GM18907 (cell line): ENCODE measurements at regions not wholly inside any gene's neighbourhood (a gene's known extent, or its start where the extent isn't known, plus 50 kb on each side); places are given as distances from the start of the nearest gene placed in this dataset.

Source experiments
- ATAC-seq: cut with Tn5 transposase; IDR thresholded peaks from one replicate; pipeline ENCODE4 v1.9.1; 2021; ENCODE audit warnings: mild to moderate bottlenecking, moderate library complexity; ENCODE audit not compliant: unreplicated experiment

DNA sequence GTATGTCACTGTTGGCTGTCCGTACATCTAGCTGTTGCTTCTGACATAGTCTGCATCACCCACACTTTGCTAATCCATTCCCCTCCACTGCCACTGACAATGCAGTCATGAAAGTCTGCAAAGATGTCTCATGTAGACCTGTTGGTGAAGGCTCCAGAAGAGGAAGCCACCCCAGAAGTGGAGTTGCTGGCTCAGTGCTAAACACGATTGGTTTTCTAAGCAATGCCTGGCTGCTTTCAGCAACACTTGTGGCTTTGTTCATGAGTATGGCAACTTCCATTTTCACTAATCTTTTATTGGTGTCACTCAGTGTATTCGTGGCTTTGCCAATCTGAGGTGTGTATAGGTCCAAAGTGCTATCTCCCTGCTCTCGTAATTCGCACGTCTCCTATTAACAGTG lies 288.1 kb downstream of the GADD45G start:
- ATAC-seq, result no peak

DNA sequence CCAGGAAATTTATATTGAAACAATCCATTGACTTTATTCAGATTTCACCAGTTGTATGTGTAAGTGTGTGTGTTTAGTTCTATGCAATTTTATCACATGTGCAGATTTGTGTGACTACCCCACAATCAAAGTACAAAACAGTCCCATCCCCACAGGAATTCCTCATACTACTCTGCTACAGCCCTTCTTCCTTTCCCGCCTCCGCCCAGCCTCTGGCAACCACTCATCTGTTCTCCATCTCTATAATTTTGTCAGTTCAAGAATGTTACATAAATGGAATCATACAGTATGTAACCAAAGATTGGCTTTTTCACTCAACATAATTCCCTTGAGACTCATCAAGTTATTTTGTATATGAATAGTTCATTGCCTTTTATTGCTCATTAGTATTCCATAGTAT lies 289.1 kb downstream of the GADD45G start:
- no peak for ATAC-seq

DNA sequence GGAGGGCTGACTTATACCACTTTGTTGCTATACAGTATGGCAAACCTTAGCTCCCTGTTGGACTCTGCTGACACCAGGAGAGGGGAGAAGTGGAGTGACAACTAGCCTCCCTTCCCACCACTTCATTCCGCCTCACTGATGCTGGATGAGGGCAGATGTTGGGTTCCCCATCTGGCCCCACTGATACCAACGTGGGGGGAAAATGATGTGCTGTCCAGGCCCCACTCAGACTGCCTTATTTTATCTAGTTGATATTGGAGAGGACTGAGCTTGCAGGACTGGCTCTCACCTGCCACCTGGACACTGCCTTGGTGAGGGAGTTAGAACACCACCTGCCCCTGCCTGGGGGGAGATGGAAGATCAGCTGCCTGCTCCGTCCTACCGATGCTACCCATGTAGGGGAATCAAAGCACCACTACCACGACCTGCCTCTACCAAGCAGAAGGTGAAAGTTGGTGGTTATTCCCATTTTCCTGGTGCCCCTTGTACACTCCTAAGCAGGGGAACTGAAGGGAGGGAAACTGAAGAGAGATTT lies 292.1 kb downstream of the GADD45G start:
- no peak for ATAC-seq

DNA sequence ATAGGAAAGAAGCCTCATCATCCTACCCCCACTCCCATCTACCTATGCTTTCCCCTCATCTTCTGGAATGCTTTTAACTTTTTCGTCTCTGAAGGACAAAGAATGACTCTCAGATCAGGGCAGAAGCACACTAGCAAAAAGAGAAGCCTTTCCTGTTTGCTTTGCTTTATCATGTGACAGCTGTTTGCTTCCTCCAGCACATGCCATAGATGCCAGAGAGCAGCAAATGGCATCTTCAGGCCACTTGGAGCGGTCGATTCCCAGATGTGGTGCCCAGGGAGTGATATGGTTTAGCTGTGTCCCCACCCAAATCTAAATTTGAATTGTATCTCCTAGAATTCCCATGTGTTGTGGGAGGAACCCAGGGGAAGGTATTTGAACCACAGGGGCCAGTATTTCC lies 294.8 kb downstream of the GADD45G start:
- ATAC-seq, result no peak

DNA sequence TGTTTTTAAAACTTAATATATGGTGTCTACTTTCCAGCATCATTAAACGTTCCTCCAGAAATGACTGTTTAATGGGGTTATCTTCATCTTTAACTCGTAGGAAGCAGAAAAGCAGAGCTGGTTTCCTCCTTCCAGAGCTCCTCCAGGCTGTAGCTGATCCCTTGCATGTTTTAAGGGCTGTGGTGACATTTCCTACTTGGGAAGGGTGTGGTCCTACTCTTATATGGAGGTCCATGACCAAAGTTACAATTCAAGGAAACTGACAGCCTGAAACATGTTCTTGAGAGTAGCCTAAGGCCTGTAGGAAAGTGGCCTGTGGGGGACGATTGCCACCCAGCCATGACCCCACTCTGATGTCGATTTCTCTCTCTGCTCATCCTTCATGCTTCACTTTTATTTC lies 297.1 kb downstream of the GADD45G start:
- no peak for ATAC-seq

DNA sequence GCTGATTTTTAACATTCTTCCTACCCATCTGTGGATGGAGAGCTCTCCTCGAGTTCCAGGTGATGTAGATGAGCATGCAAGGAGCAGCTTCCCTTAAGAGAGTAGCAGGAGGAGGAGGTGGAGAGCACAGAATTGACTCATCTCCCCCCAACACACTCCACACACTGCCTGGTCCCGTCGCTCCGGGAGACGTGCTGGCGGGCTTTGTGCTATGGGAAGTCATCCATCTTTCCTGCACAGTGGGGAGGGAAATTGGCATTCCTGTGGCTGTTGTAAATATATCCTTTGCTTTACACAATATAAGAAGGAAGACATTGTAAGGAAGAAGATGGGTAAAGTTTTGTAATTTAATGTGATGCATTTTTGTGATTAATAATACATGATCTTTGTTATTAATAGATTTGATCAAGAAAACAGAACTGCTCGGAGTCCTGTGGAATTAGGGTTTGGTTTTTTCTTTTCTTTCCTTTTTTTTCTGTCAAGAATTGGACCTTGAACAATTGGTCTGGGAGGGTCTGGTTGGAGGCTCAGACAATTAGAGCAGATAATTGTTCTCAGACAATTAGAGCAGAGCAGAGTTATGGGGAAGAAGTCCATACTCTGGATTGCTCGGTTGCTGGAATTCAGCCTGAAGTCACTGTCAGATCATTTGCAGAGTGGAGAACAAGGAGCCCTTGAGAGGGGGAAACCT lies 297.8 kb downstream of the GADD45G start:
- ATAC-seq, result no peak

DNA sequence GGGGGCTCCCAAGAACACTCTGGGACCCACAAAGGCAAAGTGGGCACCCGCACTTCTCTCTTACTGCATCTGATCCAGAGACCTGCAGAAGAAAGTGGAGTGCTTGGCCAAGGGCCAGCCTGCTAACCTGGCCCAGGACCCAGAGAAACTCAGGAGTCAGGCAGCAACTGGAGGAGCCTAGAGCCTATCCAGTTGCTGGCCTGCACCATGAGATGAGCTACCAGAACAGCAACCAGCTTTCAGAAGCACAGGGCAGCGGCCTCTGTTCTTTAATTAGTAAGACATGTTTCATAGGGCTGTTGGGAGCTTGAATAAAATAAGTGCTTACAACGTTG lies 298.3 kb downstream of the GADD45G start:
- no peak for ATAC-seq

DNA sequence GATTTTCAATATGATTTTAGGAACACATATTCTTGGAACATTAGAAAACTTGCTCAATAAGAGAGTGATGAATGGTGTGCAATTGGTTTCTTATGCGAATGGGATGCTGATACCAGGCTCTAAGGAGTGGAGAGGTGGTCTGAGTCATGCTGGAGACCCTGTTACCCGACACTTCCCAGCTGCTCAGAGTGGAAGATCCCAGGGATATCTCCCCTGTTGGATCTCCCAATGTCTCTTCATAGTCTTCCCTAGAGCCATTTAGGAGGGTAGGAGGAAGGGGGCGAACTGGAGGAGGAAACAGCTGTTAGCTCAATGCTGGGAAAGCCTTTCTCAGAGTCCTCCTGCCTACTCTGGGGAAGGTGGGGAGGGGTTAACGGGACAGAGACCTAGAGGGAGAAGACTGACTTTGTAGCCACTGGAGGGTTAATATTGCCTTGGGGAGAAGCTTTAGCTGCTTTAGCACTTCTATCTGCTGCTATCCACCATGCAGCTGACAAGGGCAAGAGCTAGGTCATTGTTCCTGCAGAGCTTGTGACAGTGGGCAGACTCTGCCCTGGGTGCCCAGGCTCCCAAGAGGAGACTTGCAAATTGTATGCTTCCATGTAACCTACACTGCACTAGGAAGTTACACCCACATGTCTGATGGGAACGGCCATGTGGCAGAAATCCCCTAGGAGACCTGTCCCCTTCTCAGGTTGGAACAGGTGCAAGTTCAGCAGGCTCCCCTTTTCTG lies 301.0 kb downstream of the GADD45G start:
- no peak for ATAC-seq

DNA sequence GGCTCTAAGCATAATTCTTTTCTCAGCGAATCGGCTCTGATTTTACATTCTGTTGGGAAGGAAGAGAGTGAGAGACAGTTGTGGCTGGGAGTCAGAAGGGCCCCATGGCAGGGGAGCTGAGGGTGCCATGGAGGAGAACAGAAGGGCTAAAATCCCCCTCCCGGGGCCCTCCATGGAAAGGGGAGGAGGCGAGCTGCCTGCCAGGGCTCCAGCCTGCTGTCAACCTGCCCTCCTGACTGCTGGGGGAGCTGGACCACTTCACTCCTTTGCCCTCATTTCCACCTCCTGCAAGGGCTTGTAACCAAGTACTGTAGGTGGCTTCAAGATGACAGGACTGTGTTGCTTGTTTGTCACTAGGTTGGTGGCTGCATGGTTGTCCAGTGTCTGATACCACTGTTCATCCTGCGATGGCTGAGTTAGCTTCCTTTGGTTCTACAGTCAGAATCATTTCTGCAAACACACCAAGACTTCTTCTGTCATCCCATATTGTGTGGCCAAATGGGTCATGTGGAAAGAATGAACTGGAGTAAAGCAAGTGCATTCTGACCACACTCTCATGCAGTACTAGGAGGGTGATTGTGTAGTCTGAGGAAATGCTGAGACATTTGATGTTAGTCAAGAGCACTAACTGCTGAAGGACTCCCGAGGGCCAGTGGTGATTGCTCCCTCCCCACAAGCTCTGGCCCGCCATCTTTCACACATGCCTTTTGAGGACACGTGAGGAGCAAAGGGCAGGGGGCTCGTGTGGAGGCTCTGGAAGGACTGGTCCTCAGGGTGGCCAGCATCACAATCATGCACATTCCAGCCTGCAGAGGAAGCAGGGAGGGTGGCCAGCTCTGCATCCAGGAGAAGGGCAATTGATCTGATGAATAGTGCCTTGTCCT lies 307.2 kb downstream of the GADD45G start:
- ATAC-seq, result no peak

DNA sequence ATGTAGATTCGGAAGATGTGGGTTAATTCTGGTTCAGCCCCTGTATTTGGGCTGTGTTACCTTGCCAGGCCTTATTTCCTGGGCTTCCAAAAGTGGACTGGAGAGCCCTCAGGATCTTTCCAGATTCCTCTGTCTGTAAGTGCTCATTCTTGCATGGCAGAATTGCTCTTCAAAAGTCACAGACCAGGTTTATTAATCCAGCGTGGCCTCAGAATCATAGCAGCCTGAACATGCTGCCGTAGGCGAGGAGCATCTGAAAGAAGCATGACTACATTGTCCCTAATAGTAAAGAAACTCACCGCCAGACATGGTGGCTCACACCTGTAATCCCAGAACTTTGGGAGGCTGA lies 307.8 kb downstream of the GADD45G start:
- no peak for ATAC-seq

DNA sequence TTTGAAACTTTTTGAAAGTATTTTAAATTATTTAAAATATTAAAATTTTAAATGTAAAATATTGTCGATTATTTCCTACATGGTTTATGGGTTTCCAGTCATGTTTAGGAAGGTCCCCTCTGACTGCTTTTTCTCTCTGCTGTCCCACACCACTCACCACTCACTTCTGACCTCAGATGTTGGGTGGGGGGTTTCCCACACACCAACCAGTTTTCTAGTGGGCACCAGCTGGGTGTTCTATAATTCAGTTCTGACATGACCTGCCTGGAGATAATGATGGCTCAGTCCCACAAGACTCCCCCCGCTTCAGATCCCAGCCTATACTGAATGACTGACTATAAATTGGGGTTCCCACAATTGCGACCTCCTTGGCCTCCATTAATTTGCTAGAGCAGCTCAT lies 310.4 kb downstream of the GADD45G start:
- no peak for ATAC-seq

DNA sequence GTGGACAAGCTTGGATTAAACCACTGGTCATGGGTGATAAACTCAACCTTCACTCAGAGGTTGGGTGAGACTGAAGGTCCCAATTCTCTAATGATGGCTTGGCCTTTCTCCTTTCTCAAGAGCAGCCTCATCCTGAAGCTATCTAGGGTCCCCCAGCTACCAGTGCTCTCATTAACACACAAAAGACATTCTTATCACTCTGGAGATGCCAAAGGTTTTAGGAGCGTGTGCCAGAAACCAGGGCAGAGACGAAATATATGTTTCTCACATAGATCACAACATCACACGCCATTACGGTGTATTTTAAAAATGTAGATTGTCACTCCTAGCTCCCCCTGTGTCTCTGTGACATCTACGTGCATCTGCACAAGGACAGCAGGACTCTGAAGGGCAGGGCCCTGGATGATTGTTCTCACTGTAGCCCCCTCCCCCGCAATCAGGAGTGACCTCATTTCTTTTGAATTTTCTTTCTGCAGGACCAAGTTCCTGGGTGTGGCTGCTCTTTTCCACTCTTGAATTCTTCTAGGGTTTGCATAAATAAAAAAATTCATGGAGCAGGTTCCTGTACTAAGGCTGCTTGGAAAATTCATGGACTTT lies 311.3 kb downstream of the GADD45G start:
- ATAC-seq, result no peak

DNA sequence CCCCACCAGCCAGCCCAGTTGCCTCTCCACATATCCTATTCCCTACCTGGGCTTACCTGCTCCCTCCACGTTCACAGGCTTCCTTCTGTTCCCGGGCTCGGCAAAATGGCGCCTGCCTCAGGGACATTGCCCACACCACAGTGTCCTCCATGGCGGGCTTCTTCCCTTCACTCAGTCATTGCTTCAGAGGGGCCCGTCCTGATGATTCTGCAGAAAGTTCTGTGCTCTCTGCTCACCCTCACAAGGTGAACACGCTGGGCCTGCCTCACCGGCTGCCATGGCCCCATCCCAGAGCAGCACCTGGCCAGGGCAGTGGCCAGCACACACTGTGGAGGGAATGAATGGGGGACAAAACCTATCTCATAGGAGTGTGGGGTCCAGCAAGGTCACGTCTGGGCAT lies 313.0 kb downstream of the GADD45G start:
- ATAC-seq, result no peak

DNA sequence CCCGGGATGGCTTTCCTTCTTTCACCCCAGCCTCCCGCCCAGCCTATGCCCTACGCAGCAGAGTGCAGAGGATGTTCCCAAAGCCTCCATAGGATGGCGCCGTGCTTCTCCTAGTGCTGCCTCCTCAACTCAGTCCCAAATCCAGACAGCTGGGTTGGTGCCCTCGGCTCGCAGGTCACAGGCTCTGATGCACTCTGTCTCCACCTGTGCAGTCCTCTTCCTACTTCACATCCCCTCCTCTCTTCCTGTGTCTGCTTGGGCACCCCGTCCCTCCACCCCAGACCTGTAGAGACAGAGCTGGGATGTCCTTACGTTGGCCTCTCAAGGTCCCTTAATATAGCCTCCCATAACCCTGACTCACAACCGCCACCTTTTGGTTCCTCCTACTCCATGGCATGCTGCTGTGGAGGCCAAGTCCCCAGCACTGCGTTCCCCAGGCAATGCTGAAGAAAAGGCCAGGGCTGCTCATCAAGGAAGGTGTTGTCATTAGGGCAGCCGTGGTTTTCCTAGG lies 314.4 kb downstream of the GADD45G start:
- no peak for ATAC-seq

DNA sequence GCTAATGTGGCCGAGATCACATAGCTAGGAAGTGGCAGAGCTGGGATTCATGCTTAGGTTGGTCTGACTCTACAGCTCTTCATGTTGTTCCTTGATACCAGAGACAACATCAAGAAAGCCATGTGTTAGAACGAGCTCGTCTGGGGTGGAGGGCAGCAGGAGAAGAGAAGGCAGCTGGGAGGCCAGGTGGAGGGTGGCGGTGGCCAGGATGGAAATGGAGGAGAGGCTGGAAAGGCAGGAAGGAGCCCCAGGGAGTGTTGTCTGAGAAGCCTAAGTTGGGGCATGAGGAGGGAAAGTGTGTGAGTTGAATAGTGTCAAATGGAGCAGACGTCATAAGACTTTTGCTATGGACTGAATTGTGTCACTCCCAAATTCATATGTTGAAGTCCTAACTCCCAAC lies 315.3 kb downstream of the GADD45G start:
- ATAC-seq, result no peak

DNA sequence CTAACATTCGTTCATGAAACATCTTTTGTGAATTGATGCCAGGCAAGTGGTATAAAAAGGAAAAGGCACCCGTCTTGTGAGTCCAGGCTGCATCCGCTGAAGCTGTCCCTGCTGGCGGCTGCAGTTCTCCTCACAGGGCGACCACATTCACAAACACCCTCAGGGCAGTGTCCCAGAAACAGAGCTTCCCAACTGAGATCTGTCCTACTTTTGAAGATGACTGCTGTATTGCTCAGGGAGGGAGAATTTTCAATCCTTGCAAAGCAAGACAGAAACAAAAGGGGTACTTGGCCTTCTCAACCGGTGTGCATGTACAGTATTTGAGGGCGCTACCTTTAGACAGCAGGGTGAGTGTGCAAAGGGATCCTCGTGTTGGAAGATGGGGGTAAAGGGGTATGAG lies 316.1 kb downstream of the GADD45G start:
- ATAC-seq, result no peak

DNA sequence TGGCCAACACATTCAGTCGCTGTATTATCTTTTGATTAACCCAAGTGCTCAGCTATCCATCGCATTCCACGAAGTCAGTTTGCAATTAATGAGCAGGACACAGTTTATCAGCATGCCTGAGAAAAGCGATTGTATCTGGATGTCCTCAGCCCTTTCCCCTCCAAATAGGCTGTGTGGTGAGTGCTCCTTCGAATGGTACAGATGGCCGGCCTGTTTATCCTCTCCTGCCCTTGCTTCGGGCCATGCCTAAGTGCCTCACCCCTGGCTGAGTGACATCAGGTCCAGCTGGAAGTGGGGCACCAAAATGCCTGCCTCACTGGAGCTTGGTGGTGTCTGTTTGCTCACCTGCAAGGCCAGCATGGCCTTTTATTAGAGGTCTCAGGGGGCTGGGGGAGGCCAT lies 317.3 kb downstream of the GADD45G start:
- ATAC-seq, result no peak

DNA sequence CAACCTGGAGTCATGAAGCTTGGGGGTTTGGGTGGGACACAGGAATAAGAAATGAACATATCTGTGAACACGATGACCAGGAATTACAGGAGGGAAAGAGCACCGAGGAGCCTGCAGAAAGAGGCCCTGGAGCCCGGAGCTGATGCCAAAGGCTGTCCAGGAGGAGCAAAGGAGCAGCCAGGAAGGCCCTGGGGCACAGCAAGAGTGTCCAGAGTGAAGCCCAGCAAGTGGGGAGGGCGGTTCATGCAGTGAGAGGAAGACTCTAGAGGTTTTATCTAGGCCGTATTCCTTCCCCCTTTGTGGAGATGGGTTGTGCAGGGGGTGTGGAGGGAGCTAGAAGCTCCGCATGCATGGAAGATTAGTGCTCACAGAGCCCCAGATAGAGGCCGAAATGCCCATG lies 318.4 kb downstream of the GADD45G start:
- no peak for ATAC-seq

DNA sequence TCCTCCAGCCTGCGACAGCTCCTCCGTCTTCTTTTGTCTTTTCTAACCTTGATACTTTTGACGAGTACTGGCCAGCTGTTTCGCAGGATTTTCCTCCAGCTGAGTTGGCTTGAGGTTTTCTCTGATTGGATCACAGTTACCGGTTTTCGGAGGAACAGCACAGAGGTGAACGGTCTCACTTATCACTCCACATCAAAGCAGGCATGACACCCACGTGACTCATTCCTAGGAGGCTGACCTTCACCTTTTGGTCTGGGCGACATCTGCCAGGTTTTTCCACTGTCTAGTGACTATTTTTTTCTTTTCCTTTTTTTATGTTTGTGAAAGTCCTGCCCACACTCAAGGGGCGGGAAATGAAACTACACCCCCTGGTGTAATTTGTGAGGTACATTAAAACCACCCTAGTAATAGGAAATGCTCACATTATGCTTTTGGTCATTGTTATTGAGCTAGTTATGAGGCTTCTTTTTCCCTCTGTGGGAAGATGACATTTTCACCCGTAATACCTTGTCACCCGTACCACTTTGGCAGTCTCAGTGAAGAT lies 319.2 kb downstream of the GADD45G start:
- no peak for ATAC-seq

DNA sequence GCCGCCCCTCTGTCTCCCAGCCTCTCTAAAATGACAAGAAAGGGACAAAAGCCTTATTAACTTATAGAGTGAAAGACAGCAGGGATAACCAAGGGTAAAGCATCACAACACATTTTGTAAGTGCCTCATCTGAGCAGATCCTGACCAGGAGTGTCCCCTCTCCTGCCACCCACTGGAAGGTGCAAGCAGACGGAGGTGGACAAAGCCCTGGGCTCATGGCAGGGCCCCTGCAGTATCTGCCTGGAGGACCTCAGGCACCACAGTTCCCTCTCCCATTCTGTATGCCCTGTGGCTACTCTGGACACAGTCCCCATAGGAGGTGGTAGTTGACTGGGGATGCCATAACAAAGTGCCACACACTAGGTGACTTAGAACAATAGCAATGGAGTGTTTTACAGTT lies 319.8 kb downstream of the GADD45G start:
- ATAC-seq, result no peak

DNA sequence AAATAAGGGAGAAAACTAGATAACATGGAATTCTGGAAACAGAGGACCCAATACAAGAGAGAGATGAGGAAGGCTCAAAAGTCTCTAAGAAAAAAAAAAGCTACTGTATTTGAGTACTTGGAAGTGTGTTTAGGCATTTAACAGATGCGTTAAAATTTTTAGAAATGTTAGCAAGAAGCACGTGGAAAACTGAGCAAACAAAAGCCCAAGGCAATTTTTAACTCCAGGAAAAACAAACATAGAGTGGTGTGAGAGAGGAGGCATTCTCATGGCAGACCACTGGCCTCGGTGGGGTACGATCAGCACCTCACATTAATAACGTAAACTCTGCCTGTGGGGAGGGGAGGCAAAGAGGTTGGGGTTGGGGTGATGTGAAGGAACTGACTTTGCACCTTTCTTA lies 321.4 kb downstream of the GADD45G start:
- no peak for ATAC-seq
